HG03575 (cell line): ENCODE measurements at regions not wholly inside any gene's neighbourhood (a gene's known extent, or its start where the extent isn't known, plus 50 kb on each side); places are given as distances from the start of the nearest gene placed in this dataset.
"Not testable (repeated sequence)": the region's sequence is repeated elsewhere in the genome, so short reads cannot be mapped to it uniquely, and the experiment has no call there.

Experiments
- ATAC-seq: cut with Tn5 transposase; IDR thresholded peaks from one replicate; pipeline ENCODE4 v1.9.1; 2021; ENCODE audit not compliant: unreplicated experiment, insufficient number of reproducible peaks, low FRiP score; ENCODE audit errors: extremely low read depth

GRCh38 chr3:144023543-144023942 lies 51.9 kb downstream of the DIPK2A start:
- ATAC-seq = not testable (repeated sequence)

- peak; percentile 84 for ATAC-seq
These were observed 57.3 kb downstream of the DIPK2A start for GRCh38 chr3:144028798-144029411.

GRCh38 chr3:144029769-144030168 lies 58.1 kb downstream of the DIPK2A start:
- no peak for ATAC-seq

GRCh38 chr3:144031938-144032337 lies 60.3 kb downstream of the DIPK2A start:
- no peak for ATAC-seq

DNA sequence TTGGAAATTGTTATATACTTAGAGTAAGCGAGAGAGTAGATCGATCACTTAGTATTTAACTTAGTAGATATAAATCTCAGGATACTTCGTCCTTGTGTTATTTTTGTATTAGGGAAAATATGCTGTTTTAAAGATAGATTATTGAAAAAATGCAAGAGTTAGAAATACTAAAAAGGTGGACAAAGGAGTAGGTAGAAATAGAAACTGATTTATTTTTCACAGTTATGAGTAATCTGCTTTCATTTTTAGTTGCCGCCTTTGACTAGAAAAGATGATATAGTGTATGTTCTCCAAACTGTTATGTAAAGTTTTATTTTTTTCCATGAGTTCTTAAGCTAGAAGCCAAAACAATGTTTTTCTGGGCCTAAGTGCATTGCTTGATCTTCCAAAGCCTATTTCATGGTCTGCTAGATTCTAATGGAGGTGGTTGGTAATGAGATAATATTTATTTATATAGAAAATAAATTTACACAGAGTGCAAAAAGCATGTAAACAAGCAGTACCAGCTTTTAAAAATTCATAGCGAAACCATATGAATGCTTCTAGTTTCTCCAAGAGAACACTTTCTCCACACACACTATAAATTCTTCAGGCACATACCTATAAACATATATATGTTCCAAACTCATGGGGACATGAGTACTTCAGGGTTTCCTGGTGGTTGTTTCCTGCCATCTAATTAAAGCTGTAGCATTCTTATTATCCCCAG lies 61.1 kb downstream of the DIPK2A start:
- peak; percentile 75 for ATAC-seq

DNA sequence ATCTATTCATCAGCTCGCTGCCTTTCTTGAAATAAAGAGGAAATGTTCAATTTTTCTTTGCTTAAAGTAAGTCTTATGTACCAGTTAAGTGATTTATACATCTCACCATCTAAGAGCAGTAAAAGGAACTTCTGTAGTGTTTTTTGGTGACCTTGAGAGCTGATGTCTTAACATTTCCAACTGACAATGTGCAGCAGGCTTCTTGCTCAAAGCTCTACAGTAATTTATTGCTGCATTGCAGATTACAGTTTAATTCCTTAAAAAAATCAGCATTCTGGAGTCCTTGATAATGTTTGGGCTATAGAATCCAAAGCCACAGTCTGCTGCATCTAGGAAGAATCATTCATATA lies 61.6 kb downstream of the DIPK2A start:
- no peak for ATAC-seq

- no peak for ATAC-seq
These were observed 62.2 kb downstream of the DIPK2A start for GRCh38 chr3:144033863-144034262.

- no peak for ATAC-seq
These were observed 63.2 kb downstream of the DIPK2A start for GRCh38 chr3:144034715-144035290.

DNA sequence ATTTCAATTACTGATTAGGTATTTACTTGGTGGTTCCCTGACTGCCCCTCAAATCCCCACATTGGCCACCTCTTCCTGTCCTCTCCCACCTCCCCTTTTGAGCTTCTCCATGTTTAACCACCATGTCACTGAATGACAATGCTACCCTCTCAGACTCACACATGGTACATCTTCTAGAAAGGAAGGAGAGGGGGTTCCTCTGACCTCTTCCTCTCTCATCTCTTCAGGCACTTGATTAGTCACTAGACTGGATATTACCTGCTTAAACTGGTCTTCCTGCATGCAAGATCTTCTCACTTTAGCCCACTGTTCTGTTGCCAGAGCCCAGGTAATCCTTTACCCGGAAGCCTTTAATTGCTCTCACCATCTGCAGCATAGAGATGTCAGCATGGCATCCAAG lies 64.9 kb downstream of the DIPK2A start:
- ATAC-seq = no peak

- no peak for ATAC-seq
These were observed 68.0 kb downstream of the DIPK2A start for GRCh38 chr3:144039661-144040060.

- ATAC-seq = no peak
These were observed 70.4 kb downstream of the DIPK2A start for GRCh38 chr3:144041960-144042556.

DNA sequence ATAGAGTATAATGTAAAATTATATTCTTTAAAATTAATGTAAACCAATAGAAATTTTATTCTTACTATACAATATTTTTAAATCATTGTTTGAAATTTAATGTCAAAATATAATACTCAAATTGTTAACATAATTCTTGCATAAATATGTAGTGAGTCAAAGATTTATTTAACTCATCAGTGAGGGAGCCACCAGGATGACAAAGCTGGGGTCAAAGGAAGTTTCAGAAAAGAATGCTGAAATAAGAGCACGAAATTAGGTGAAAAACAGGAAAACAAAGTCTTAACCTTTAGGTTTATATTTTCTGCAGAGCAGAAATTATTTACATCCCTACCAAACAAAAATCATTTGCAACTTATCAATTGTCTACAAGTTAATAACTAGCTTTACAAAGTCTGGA lies 74.1 kb downstream of the DIPK2A start:
- no peak for ATAC-seq

- no peak for ATAC-seq
These were observed 77.8 kb downstream of the DIPK2A start for GRCh38 chr3:144049374-144049773.

- no peak for ATAC-seq
These were observed 79.6 kb downstream of the DIPK2A start for GRCh38 chr3:144051211-144051610.

- no peak for ATAC-seq
These were observed 80.7 kb downstream of the DIPK2A start for GRCh38 chr3:144052275-144052674.

GRCh38 chr3:144053121-144053520 lies 81.5 kb downstream of the DIPK2A start:
- no peak for ATAC-seq

DNA sequence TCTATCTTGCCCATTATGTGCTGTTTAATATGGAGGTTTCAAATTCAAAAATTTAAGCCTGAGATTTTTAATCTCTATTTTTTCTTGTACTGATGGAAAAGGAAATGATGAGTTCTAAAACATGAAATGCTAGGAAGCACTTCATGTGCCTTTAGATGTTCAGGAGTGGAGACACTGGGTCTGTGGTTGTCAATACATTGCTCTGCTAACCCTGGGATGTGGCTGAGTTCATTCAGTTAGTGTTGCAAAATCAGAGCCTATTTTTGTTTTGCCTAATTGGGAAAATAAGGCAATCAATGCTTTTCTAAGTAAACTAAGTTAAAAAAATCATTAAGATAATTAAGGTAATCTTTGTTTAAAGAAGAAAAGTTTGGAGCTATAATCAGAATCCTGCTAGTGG lies 83.1 kb downstream of the DIPK2A start:
- ATAC-seq = no peak

GRCh38 chr3:144055604-144056003 lies 84.0 kb downstream of the DIPK2A start:
- no peak for ATAC-seq

DNA sequence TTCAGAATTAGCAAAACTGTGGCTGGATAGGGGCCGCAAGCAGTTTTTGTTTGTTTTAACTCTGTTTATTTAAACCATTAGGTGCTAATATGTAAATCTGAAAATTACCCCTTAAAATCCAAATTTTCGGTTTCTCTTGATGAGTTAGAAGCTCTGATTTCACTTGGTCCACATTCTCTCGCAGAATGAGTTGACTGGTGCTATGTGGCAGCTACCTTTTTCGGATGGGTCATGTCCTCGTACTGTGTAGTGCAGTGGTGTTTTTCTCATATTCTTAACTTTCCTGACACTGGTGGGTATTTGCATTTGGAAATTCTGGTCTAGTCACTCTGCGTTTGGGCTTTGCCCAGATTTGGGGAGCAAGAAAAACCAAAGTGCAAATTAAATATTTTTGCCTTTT lies 87.1 kb downstream of the DIPK2A start:
- ATAC-seq = no peak

- no peak for ATAC-seq
These were observed 87.9 kb downstream of the DIPK2A start for GRCh38 chr3:144059481-144059880.
